Jurkat, Clone E6-1 (cell line): ENCODE measurements at regions not wholly inside any gene's neighbourhood (a gene's known extent, or its start where the extent isn't known, plus 50 kb on each side); places are given as distances from the start of the nearest gene placed in this dataset.

Experiments
- DNase-seq: peaks from one replicate; pipeline ENCODE4 v3.0.0-alpha.2; 2011; ENCODE audit warnings: low read depth, low spot score
- H3K4me3 ChIP-seq: 2 replicates; pipeline ENCODE4 v1.5.1; 2011; ENCODE audit warnings: mild to moderate bottlenecking, low read length, control low read depth, moderate library complexity

DNA sequence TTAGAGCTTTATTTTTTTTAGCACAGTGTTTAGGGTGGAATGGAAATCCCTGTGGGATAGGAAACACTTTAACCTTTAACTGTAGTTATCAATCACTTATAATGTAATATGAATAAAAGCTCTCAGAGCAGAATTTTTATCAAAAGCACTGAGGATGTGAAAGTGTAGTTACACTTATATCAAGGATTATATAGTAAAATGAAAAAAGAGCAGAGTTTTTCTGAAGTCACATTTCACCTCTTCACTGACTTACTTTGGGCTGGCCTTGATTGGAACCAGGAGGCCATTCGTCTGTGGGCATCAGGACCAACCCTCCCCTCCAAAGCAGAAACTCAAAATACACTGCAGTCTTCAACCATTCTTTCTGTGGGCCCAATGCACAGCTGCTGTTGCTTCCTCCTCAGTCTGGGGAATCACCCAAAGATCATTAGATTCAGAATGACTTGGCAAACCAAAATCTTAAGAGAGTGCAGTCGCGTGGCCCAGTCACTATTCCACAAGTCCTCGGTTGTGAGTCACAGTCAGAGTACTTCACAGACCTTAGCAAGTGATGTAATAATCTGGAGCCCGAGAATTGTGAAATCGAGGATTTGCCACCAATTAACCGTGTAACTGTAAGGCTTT lies 132.6 kb upstream of the COL8A1 start:
- no peak for DNase-seq
- no peak overlapping the region for H3K4me3 ChIP-seq

DNA sequence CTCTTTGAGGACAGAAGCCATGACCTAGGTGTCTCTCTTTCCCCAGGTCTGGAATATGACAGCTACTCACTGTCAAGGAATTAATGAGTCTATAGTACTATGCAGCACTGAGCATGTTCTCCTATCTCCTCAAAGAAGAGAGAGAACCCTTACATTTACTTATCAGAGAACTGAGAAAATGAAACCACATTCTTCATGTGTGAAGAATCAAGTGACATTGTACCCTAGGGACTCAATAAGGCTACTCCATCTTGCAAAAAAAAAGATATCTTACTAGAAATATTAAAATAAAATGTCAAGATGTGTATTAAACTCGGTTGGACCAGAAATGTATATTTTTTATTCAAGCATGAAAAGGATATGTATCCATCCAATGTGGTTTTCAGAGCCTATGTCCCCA lies 133.2 kb upstream of the COL8A1 start:
- DNase-seq: no peak

DNA sequence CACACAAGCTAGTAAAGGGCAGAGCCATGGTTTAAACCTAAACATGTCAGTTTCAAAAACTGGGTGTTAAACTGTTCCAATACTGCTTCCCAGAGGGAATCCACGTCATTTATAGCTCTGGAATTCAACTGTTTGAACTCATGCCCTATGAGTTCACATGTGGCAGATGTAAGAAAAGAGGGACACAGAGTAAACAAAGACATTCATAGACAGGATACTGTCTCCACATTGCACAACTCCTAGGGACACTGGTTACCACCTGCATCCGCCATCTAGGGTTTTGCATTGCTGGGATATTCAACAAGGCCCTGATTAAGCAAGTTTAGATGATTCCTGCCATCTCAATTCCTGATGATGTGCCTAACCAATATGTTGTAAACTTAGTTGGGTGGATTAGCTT lies 134.1 kb upstream of the COL8A1 start:
- H3K4me3 ChIP-seq: no peak overlapping the region
- no peak for DNase-seq

More for the DNA sequence above, 133.2 kb upstream of the COL8A1 start:
- no peak overlapping the region for H3K4me3 ChIP-seq

- DNase-seq: no peak
- no peak overlapping the region for H3K4me3 ChIP-seq
These were observed 135.0 kb upstream of the COL8A1 start for GRCh38 chr3:99503350-99503749.

- no peak overlapping the region for H3K4me3 ChIP-seq
- no peak for DNase-seq
These were observed 135.5 kb upstream of the COL8A1 start for GRCh38 chr3:99502871-99503270.

GRCh38 chr3:99500485-99500884 lies 137.9 kb upstream of the COL8A1 start:
- DNase-seq: no peak

DNA sequence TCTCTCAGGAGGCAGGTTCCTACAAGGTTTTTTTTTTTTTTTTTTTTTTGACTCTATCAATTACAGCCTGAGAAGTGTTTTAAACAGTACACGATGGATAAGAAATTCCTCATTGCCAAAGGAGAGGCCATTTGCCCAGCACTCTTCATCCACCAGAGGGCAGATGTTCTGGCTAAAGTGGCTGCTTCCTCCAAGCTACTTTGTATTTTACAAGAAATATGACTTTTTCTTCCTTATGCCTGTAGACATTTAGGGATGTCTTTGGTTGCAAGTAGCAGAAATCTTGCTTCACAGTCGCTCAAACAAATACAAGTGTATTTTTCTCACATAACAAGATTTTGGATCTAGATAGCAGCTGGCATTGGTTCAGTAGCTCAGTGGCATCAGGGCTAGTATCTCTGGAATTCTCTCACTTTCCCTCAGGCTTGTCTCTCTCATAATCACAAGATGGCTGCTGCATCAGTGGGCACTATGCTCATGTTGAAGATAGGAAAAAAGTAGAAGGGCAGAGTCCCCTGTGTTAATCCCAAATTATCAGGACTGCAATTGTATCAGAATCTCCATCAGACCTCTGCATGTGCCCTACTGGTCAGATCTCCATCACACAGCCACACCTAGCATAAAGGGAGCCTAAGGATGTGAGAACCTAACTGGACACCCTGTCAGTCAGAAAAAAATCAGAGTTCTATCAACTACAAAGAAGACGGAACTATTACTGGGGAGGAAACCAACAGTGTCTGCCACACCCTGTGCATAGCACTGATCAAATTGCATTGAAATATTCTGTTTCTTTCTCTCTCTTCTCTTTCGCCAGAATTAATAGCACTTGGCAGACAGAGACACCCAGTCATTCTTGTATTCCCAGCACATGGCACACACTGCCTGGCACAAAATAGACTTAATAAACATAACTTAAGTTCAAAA lies 138.9 kb upstream of the COL8A1 start:
- DNase-seq: peak; percentile 1
- no peak overlapping the region for H3K4me3 ChIP-seq

More at GRCh38 chr3:99500485-99500884, 137.9 kb upstream of the COL8A1 start:
- H3K4me3 ChIP-seq: no peak overlapping the region

- DNase-seq: no peak
- H3K4me3 ChIP-seq: no peak overlapping the region
These were observed 139.7 kb upstream of the COL8A1 start for GRCh38 chr3:99498550-99499234.

DNA sequence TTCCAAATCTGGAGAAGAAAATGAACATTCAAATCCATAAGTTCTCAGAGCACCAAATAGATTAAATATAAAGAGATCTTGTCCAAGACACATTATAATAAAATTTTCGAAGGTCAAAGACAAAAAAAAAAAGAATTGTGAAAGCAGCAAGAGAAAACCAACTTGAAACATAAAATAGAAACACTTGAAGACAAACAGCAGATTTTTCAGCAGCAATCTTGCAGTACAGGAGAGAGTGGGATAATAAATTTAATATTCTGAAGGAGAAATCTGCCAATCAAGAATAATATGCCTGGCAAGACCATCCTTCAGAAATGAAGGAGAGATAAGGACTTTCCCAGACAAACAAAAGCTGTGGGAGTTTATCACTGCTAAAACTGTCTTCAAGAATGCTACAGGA lies 150.5 kb upstream of the COL8A1 start:
- no peak overlapping the region for H3K4me3 ChIP-seq

DNA sequence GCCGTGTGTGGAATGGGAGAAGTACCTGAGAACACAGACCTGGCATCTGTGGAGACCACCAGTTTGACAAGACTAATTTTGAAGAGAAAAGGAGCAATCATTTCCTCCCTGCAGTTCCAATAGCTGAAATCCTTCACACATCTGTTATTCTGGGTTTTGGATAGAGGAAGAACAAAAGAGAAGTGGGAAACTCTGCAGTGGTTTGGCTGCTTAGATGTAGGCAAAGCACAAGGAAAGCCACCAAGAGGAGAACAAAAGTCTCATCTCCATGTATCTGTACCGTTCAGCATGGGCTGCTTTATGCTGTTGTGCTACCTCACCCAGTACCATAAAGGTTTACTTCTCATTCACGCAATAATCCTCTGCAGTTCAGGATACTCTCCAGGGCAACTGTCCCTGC lies 153.1 kb upstream of the COL8A1 start:
- no peak for DNase-seq
- no peak overlapping the region for H3K4me3 ChIP-seq

More for the DNA sequence above, 150.5 kb upstream of the COL8A1 start:
- DNase-seq: no peak

GRCh38 chr3:99484871-99485270 lies 153.5 kb upstream of the COL8A1 start:
- DNase-seq: no peak
- no peak overlapping the region for H3K4me3 ChIP-seq

DNA sequence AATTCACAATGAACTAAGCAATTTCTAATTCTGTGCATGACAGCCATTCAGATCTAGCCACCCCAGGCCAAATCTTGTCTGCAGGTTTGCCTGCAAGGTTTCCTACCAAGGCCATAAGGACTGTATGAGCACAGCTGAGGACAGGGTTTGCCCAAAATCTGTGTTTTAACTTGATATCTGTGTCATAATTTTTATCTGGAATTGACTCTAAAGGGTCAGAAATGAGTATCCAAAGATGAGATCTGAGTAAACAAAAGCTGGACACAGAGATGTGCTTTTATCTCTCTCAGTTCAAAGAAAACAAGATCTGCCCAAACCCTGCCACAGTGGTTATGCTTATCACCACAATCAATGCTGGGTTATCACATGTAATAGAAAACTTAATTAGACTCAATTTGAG lies 154.6 kb upstream of the COL8A1 start:
- no peak overlapping the region for H3K4me3 ChIP-seq
- DNase-seq: no peak

DNA sequence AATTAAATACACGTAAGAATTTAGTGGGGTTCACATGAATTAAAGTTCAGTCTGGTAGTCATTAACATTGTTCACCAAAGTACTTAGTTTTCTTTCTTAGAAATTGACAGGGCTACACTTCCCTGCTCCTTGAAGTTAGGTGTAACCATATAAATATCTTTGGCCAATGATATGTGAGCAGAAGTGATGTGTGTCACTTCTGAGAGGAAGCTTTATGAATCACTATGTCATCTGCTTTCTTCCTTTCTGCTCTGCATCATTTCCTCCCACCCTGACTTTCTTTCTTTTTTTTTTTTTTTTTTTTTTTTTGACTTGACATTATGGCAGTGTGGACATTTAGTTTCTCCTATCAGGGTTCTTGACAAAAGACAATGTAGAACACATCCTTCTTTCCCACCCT lies 156.2 kb upstream of the COL8A1 start:
- no peak overlapping the region for H3K4me3 ChIP-seq

DNA sequence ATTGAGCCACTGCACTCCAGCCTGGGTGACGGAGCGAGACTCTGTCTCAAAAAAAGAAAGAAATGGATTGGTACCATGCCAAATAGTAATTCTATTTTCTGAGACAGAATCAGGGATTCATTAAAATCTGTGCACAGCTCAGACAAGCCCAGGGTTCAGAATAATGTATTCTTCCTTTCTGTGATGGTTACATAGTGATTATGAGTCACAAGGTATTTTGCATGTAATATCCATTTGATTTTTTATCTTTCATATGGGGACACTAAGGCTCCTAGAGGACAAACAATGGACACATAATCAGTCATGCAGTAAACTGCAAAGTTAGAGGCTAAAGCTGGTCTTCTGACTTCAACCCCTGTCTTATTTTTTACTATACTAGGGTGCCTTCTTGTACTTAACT lies 156.8 kb upstream of the COL8A1 start:
- no peak for DNase-seq
- H3K4me3 ChIP-seq: no peak overlapping the region

More for the DNA sequence above, 156.2 kb upstream of the COL8A1 start:
- DNase-seq: no peak

GRCh38 chr3:99479768-99480167 lies 158.6 kb upstream of the COL8A1 start:
- no peak overlapping the region for H3K4me3 ChIP-seq
- DNase-seq: no peak

- H3K4me3 ChIP-seq: no peak overlapping the region
- no peak for DNase-seq
These were observed 160.7 kb upstream of the COL8A1 start for GRCh38 chr3:99477650-99478049.

DNA sequence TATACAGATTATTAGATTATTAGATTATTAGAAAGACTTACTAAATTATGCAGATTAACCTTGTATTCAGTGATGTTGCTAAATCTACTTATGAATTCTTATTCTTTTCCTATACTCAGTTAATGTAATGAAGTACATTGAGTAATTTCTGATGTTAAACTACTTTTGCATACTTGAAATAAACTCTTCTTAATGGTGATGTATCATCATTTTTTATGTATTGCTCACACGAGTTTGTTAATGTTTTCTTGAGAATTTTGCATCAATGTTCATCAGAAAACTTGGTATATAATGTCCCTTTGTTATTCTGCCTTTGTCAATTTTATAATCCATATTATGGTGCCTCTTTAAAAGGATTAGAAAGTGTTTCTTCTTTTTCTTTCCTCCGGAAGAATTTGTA lies 163.2 kb upstream of the COL8A1 start:
- DNase-seq: no peak
- H3K4me3 ChIP-seq: no peak overlapping the region

- H3K4me3 ChIP-seq: no peak overlapping the region
- no peak for DNase-seq
These were observed 163.6 kb upstream of the COL8A1 start for GRCh38 chr3:99474776-99475175.

GRCh38 chr3:99473321-99473751 lies 165.1 kb upstream of the COL8A1 start:
- DNase-seq: no peak
- H3K4me3 ChIP-seq: no peak overlapping the region

- DNase-seq: no peak
- no peak overlapping the region for H3K4me3 ChIP-seq
These were observed 166.0 kb upstream of the COL8A1 start for GRCh38 chr3:99472385-99472784.
